Endothelial cell of umbilical vein (primary cell): ENCODE measurements at regions not wholly inside any gene's neighbourhood (a gene's known extent, or its start where the extent isn't known, plus 50 kb on each side); places are given as distances from the start of the nearest gene placed in this dataset.

Source experiments
- BruUV-seq: library from RNA; stranded (reverse); fragments of 400-500 nt; replicated peaks from 2 replicates; lab custom pipeline; 2021; lab: Mats Ljungman, UMichigan
- CTCF ChIA-PET: fragments of 300-600, 350-600 bp; sonication (Branson Sonifier 250); formaldehyde crosslinking; loops from one replicate; lab custom pipeline; 2021; ENCODE audit warnings: antibody characterized with exemption, inconsistent platforms; lab: Charles Lee
- POLR2A ChIA-PET: fragments of 300-600, 350-600 bp; sonication (Branson Sonifier 250); formaldehyde crosslinking; loops from one replicate; lab custom pipeline; 2021; ENCODE audit warnings: antibody characterized with exemption, inconsistent platforms; lab: Charles Lee
- DNase-seq: peaks from one replicate; pipeline ENCODE4 v3.0.0-alpha.2; 2011; ENCODE audit warnings: low read depth, low spot score
- FAIRE-seq: peaks from 2 replicates; lab custom pipeline; 2011; peaks lifted over from hg19 to GRCh38; lab: Jason Lieb, UNC
- H2AFZ ChIP-seq: 2 replicates; pipeline ENCODE4 v1.6.0; 2012; ENCODE audit warnings: low read depth, low read length, control low read depth, inconsistent platforms
- H3K27ac ChIP-seq: 2 replicates; pipeline ENCODE4 v1.5.1; 2011; ENCODE audit warnings: low read depth, mild to moderate bottlenecking, control low read depth, low read length, moderate library complexity; ENCODE audit not compliant: insufficient read depth
- H3K27me3 ChIP-seq, 2 experiments: 2 replicates each; pipeline versions ENCODE4 v1.6.0 to v1.6.1; 2011; ENCODE audit warnings: low read length in 2 of 2, mixed read lengths in 1 of 2; ENCODE audit not compliant: control insufficient read depth in 2 of 2, insufficient read depth in 2 of 2
- H3K36me3 ChIP-seq, 2 experiments: 2 replicates in 1 of 2; 3 replicates in 1 of 2; pipeline ENCODE4 v1.5.1; 2011; ENCODE audit warnings: low read length in 2 of 2, mild to moderate bottlenecking in 1 of 2, moderate library complexity in 1 of 2; ENCODE audit not compliant: control insufficient read depth in 2 of 2, insufficient read depth in 2 of 2; ENCODE audit errors: extremely low read depth in 1 of 2
- H3K4me1 ChIP-seq: 3 replicates; pipeline ENCODE4 v1.5.1; 2011; ENCODE audit warnings: mild to moderate bottlenecking, low read length; ENCODE audit not compliant: control insufficient read depth, insufficient read depth; ENCODE audit errors: extremely low read depth
- H3K4me2 ChIP-seq: 2 replicates; pipeline ENCODE4 v1.6.1; 2011; ENCODE audit warnings: low read length, control low read depth, mixed read lengths; ENCODE audit not compliant: insufficient read depth
- H3K4me3 ChIP-seq, 3 experiments: fragments of 200-600 bp in 1 of 3; sonication (generic), shearing (Covaris generic) in 1 of 3; replicated peaks in 1 of 3; 2 replicates each; pipeline ENCODE4 v1.5.1; 2011 to 2016; ENCODE audit warnings: control low read depth in 3 of 3, low read length in 3 of 3, mild to moderate bottlenecking in 2 of 3, inconsistent platforms in 1 of 3, low read depth in 1 of 3, moderate library complexity in 1 of 3; ENCODE audit not compliant: insufficient read depth in 1 of 3
- H3K79me2 ChIP-seq: 2 replicates; pipeline ENCODE4 v1.6.0; 2012; ENCODE audit warnings: low read length, inconsistent platforms; ENCODE audit not compliant: control insufficient read depth, insufficient read depth
- H3K9ac ChIP-seq: replicated peaks from 2 replicates; pipeline ENCODE3; 2011; ENCODE audit warnings: low read length, control low read depth; ENCODE audit not compliant: insufficient read depth; ENCODE audit errors: extremely low read depth
- H3K9me1 ChIP-seq: replicated peaks from 3 replicates; pipeline ENCODE4 v1.6.0; 2011; ENCODE audit warnings: mild to moderate bottlenecking, low read length; ENCODE audit not compliant: control insufficient read depth, insufficient read depth; ENCODE audit errors: extremely low read depth
- H3K9me3 ChIP-seq: replicated peaks from 2 replicates; pipeline ENCODE4 v1.5.1; 2012; ENCODE audit warnings: low read length, inconsistent platforms; ENCODE audit not compliant: control insufficient read depth, insufficient read depth
- H4K20me1 ChIP-seq: replicated peaks from 2 replicates; pipeline ENCODE3; 2011; ENCODE audit warnings: mild to moderate bottlenecking, low read length; ENCODE audit not compliant: control insufficient read depth, insufficient read depth; ENCODE audit errors: extremely low read depth
- EZH2 ChIP-seq: IDR thresholded peaks from 2 replicates; pipeline ENCODE4 v1.6.1; 2012; ENCODE audit warnings: borderline replicate concordance, low read depth, mild to moderate bottlenecking, moderate library complexity, low read length, inconsistent platforms; ENCODE audit not compliant: severe bottlenecking
- FOS ChIP-seq: IDR thresholded peaks from 2 replicates; pipeline ENCODE4 v1.6.1; 2011; ENCODE audit warnings: mild to moderate bottlenecking, low read length, moderate library complexity, borderline replicate concordance; ENCODE audit not compliant: insufficient read depth
- GATA2 ChIP-seq: IDR thresholded peaks from 2 replicates; pipeline ENCODE4 v1.7.0; 2011; ENCODE audit warnings: low read depth, mild to moderate bottlenecking, moderate library complexity, mixed read lengths, low read length; ENCODE audit not compliant: insufficient read length, insufficient read depth
- JUN ChIP-seq: IDR thresholded peaks from 2 replicates; pipeline ENCODE4 v1.6.1; 2011; ENCODE audit warnings: borderline replicate concordance, low read depth; ENCODE audit not compliant: insufficient read length, insufficient read depth
- MYC ChIP-seq: IDR thresholded peaks from one replicate; pipeline ENCODE4 v1.6.1; 2011; ENCODE audit warnings: mild to moderate bottlenecking, low read depth, low read length
- POLR2A ChIP-seq: IDR thresholded peaks from 2 replicates; pipeline ENCODE4 v1.6.1; 2012; ENCODE audit warnings: low read depth, mild to moderate bottlenecking, control low read depth, low read length
- POLR2AphosphoS5 ChIP-seq: IDR thresholded peaks from 2 replicates; pipeline ENCODE4 v1.6.1; 2012; ENCODE audit warnings: low read depth, mild to moderate bottlenecking, control low read depth, low read length, moderate library complexity; ENCODE audit not compliant: insufficient read depth
- dilution Hi-C: fragments of 300-500 bp; cut with MboI; formaldehyde crosslinking; loops from one replicate; pipeline ENCODE4 v1.15.0; 2019; ENCODE audit warnings: low sequenced_read_pairs; ENCODE audit not compliant: extremely low pct_ligation_motif_present
- intact Hi-C: fragments of 100-400 bp; cut with micrococcal nuclease; formaldehyde crosslinking; loops from one replicate; pipeline ENCODE4 v1.10.0; 2022
- TF ChIP-seq, protein P1 (sequence below): IDR thresholded peaks from 2 replicates; pipeline ENCODE4 v1.6.1; 2011; ENCODE audit not compliant: insufficient read depth, insufficient read length
- TF ChIP-seq, protein P2 (sequence below), 2 donors: IDR thresholded peaks; 1 replicate in 1 of 2; 2 replicates in 1 of 2; pipeline ENCODE4 v1.5.1; 2011; ENCODE audit warnings: low read length in 2 of 2, mild to moderate bottlenecking in 2 of 2, moderate library complexity in 2 of 2, control low read depth in 1 of 2, inconsistent platforms in 1 of 2, low read depth in 1 of 2; ENCODE audit not compliant: insufficient read depth in 1 of 2; ENCODE audit errors: extremely low read depth in 1 of 2

DNA sequence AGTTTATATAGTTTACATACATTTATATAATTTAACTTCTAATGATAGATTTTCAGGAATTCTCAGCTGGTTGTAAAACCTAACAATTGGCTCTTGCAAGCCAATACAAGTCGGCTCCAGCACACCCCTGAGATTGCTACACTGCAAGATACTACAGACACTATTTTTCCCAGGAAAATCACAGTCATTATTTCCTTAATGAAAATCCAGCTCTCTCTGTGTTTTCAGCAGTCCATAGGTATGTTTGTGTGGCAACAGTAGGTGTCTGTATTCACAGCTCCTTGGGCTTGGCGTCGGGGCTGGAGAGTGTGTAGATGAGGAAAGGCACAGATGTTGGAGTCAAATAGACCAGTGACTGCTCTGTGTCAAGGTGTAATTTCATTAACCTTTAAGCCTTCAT lies 78.7 kb upstream of the SPTBN1 start:
- H3K4me1 ChIP-seq, result no peaks in the 10 kb centered on the region
- no peak overlapping the region for H2AFZ ChIP-seq
- POLR2A ChIA-PET, result no interaction called here
- DNase-seq (no peak), FAIRE-seq (no peak)
- no peak overlapping the region for H3K4me3 ChIP-seq
- no peaks in the 10 kb centered on the region for H3K36me3 ChIP-seq
- no peaks in the 10 kb centered on the region for H3K9me3 ChIP-seq
- no peaks in the 10 kb centered on the region for H3K79me2 ChIP-seq
- dilution Hi-C loops (no loop called here), intact Hi-C loops (no loop called here)
- H3K4me2 ChIP-seq, result no peak overlapping the region
- no peaks in the 10 kb centered on the region for H4K20me1 ChIP-seq
- H3K27me3 ChIP-seq, result peaks cover 0 to 7% of the 10 kb centered on the region in 2 experiments
- H3K9ac ChIP-seq, result no peak overlapping the region
- no TSS peak for BruUV-seq
- CTCF ChIA-PET, result interaction anchor here (0.6 to 1.5 kb wide), 3 partner anchors 10 to 33 kb away, joined by 3 to 4 read pairs (median 3); no protein-coding TSS in a partner anchor
- no peaks in the 10 kb centered on the region for H3K9me1 ChIP-seq
- no peak for TF ChIP-seq MYC
- no peak for TF ChIP-seq POLR2AphosphoS5
- no peak for TF ChIP-seq EZH2
- TF ChIP-seq POLR2A, result no peak
- TF ChIP-seq, protein P1, sequence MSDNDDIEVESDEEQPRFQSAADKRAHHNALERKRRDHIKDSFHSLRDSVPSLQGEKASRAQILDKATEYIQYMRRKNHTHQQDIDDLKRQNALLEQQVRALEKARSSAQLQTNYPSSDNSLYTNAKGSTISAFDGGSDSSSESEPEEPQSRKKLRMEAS, result no peak
- TF ChIP-seq, protein P2, sequence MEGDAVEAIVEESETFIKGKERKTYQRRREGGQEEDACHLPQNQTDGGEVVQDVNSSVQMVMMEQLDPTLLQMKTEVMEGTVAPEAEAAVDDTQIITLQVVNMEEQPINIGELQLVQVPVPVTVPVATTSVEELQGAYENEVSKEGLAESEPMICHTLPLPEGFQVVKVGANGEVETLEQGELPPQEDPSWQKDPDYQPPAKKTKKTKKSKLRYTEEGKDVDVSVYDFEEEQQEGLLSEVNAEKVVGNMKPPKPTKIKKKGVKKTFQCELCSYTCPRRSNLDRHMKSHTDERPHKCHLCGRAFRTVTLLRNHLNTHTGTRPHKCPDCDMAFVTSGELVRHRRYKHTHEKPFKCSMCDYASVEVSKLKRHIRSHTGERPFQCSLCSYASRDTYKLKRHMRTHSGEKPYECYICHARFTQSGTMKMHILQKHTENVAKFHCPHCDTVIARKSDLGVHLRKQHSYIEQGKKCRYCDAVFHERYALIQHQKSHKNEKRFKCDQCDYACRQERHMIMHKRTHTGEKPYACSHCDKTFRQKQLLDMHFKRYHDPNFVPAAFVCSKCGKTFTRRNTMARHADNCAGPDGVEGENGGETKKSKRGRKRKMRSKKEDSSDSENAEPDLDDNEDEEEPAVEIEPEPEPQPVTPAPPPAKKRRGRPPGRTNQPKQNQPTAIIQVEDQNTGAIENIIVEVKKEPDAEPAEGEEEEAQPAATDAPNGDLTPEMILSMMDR (IDR thresholded peaks at IDR 0.05; ENCODE audit: extremely low read depth in 1 of 2, insufficient read depth in 1 of 2, low read depth in 1 of 2, low read length in 2 of 2), result no peak
- no peak for TF ChIP-seq GATA2
- no peak for TF ChIP-seq FOS
- no peak for TF ChIP-seq JUN
- no peak overlapping the region for H3K27ac ChIP-seq
